HT1080 (cell line): ENCODE measurements at regions not wholly inside any gene's neighbourhood (a gene's known extent, or its start where the extent isn't known, plus 50 kb on each side); places are given as distances from the start of the nearest gene placed in this dataset.
A peak's percentile ranks its signal among the peaks of the same experiment; 100 is the strongest.
"Not testable (repeated sequence)": the region's sequence is repeated elsewhere in the genome, so short reads cannot be mapped to it uniquely, and the experiment has no call there.

Experiments
- DNase-seq: peaks from one replicate; pipeline ENCODE4 v3.0.0-alpha.2; 2015; ENCODE audit warnings: low read depth

DNA sequence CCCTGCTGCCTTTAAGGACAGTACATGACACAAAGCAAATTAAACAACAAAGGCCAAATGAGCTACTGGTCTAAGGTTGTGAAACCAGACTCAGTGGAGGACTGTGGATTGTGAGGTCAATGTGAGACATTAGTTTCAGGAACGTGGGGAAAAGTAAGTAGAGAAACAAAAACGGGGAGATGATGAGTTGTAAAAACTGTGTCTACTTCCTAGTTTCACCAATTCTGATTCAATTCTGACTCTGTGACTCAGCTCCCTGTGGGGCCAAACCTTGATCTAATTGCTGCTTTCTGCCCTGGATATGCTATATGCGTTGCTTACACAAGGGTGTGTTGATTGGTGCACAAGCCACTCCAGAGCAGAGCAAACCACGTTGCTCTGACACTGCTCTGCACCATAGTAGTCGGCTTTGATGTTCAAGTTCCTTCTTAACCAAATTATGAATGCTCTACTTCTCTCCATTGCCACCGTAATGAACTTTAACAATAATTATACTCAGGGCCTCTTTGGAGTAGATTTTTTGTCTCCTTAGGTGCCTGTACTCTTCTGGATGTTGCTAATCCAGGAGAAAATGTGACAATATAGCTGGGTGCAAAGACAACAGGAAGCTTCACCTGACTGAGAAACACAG is 1640.1 kb upstream of the CELF4 start:
- peak; percentile 38 for DNase-seq

DNA sequence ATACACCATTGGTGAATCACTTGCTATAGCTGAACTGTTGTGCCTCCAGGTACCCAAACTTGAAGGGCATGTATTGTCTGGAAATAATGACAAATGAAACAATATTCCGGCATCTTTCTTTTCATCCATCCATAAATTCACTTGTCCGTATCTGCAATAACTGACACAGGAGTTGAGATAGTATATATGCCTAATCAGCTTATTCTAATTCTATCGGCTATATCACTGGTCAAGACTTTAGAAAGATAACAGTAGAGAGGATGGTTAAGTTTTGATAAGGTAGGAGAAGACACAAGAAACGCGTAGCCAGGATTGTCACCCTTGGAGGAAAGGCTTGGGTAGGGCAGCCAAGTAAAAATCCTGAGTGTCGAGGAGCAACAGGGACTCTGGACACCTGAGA is 1634.6 kb upstream of the CELF4 start:
- DNase-seq = no peak

DNA sequence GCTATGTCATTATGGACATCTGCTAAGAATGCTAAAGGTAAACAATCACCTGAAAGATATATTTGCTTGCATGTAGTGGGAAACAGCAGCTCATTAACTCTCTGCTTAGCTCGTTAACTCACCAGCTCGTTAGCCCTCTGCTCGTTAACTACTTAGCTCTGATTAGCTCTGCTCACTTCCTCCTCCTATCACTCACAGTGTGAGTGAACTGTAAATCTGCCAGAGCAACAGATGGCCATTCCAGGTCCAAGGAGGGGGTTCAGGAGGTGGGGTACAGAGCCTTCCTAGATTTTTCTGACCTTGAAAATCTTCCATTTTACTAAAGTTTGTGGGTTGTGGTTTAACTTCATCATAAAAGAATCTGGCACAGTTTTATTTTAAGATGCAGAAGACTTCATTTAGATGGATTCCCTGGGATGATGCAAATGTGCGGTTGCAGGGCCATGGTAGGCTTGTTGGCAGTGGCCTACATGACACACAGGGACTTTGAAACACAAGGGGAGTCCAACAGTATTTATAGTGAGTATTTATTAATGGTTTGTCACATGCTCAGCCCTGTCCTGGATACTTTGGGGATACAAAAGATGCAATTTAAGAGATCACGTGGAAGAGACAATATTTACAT is 1633.7 kb upstream of the CELF4 start:
- DNase-seq = no peak

DNA sequence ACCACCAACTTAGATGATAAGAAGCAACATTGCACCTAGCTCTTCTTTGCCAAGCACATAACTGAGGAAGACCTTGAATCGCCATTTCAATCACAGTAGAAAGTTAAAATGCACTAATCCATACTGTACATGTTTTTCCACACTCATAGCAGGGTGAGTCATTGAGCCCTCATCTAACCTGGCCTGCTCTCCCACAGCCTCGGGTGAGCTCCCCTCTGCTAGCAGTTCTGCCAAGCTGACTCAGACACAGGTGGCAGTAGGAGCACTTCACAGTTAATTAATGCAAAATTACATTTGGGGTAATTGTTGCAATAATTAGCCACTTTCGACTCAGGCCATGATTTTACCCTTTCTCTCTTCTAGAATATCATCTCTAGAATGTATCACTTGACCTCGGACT is 1632.8 kb upstream of the CELF4 start:
- peak; percentile 76 for DNase-seq

DNA sequence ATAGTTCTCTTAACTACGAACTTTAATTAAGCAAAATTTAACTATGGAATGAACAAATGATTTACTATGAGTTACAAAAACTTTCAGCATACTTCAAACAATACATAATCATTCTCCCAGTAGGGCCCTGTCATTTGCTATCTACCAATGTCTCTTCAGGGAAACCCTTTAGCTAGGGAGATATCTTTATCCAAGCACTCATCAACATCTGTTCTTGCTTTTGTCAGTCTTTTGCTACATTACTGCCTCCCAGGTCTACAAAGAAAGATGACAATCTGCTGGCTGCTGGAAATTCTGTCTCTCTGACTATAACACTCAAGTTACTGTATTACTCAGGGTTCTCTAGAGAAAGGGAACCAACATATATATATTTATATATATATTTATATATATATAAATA is 1626.3 kb upstream of the CELF4 start:
- no peak for DNase-seq

DNA sequence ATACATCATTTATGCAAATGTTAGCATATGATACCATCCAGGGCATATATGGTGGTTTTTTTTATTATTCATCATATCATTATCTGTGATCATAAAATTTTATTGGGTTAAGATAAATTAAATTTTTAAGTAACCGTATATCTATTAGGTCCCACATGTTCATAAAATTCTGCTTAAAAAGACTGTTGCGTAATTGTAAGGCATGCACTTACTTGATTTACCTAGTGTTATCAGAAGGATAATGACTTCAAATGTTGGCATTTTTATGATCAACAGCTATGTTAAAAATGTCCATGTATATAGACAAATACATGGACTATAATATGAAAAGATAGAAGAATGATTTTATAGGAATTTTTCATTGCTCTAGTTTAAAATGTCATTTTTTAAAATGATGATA is 1625.5 kb upstream of the CELF4 start:
- DNase-seq = no peak

DNA sequence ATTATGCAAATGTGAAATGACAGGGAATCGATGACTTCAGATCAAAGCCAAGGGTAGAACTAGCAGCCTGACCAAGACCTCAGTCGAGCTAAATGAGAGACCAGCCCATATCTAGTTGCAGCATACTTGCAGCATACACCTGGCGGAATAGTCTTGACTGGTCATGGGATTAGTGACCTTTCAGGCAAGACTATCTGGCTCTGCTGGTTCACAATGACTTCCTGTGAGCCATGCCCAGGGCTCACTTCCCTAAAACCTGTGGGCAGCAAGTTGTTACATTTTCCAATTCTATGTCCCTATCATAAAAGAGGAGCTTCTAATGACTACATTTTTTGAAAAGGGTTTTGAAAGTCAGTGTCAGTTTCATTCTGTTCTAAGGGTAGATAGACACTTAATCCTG is 1624.9 kb upstream of the CELF4 start:
- DNase-seq = no peak

DNA sequence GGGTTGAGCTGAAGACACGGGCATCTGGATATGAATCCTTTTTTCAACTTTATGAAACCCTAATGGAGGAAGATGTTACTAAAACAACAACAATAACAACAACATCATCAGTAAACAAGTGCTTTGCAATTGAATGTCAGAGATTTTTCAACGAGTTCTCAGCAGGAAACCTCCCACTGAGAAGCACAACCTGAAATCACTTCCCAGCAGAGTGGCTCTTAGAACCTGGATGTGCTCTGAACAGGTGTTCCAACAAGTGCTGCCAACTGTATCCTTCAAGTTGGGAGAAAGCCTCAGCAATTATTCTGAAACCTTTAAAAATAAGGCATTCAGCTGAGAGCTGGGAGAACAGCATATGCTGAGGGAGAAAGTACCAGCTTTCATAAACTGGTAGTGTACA is 1622.7 kb upstream of the CELF4 start:
- DNase-seq = no peak

DNA sequence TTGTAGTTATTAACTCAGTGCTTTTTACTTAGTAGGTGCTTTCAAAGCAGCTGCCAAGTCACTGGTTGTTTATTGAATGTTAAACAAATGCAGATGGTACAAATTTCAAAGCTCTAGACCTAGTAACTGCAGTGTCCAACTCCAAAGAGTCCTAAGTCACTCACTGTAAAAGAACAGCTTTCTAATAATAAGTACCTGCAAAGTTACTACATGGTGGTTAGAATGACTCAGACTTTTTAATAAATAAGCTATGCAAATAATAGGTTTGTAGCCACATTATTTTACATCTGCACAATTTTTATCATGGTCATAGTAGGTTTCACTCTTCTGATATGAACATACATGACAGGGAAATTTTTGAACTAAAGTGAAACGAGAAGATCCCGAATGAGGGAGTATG is 1620.4 kb upstream of the CELF4 start:
- no peak for DNase-seq

DNA sequence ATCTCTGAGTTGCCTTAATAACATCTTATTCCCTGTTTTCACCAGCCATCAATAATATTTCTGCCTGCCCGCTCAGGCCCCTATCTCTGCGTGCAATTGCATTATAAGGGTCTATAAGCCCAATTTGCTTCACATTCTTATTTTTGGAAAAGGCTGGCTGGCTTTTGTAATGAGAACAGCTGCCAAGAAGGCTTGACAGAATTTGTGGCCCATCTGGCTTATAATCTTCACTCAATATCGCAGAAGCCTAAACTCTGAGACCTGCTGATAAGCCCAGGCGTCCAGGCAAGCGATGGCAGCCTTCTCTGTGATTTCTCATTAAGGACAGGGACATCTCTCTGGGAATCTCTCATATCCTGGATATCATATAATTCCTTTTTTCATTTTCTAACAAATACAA is 1618.6 kb upstream of the CELF4 start:
- DNase-seq = no peak

DNA sequence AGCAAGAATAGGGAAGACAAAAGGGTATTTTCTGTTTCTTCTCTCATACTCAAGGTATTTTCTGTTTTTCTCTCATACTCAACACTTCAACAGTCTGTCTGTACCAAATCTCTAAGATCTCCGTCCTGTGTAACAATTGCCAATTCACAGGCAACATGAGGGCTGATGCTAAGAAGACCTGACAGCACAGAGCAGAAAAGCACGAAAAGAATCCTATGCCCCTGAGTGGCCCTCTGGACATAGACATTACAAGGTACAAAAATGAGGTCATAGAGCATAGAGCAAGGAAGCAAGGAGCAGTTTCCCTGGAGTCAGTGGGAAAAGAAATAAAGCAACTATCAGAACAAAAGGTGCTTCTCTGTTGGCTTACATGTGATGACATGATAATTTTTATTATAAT is 1612.6 kb upstream of the CELF4 start:
- no peak for DNase-seq

DNA sequence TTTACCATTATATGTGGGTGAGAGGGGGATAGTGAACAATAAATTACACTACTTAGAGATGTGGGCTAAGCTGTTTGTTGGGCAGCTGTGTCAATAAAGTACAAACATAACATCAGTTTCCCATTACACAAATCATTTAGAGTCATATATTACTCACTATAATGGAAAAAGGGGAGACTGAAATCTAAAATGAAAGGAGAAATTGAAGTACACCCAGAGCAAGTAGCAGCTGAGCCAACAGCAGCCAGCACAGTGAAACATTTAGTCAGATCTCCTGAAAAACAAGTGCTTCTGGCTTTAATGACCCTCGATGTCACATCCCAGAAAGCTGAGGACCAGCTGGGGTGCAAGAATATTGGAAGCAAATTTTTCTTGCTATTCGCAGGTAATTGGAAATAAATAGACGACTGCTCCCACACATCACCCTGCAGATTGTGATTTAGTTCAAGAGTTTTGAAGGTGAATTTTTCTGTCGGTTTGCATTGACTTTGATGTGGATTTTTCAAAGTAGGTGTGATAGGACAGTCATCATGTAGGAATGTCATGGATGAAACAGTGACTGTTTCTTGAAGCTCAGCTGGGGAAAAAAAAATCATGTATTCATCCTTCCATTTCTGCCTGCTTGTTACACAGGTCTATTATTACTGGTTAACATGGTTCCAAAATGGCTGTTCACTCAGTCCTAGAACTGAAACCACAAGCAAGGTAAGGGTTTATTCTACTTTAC is 1607.3 kb upstream of the CELF4 start:
- peak; percentile 72 for DNase-seq

DNA sequence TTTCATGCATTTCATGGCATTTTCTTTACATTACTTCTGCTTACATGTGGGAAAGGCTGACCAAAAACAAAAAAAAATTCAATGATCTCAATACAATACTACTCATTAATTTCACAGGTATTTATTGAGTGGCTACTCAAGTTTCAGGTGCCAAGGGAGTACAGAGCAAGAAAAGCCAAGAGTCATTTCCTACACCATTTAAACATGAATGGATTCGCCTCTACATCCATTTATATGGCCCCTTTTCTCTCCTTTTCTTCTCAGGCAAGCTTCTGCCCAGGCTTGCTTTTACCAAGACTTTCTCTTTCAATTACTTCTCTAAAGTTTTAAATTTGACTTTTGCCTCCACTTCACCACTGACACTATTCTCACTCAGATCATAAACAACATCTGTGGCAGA is 1603.1 kb upstream of the CELF4 start:
- DNase-seq = no peak

DNA sequence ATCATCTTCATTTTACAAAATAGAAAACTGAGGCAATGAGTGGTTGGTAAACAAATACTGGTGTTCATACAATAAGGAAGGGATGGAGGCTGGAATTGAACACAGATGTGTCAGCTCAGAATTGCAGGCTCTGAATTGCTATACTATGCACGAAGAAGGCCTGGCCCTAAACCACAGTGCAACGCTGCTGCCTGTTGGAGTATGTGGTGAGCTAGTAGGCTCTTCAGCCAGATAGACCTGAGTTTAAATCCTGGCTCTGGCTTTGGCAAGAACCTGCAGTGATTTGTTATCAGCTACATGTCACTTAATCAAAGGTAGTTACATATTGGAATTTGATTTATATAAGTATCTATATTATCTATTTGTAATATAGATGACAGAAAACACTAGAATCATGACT is 1602.4 kb upstream of the CELF4 start:
- no peak for DNase-seq

DNA sequence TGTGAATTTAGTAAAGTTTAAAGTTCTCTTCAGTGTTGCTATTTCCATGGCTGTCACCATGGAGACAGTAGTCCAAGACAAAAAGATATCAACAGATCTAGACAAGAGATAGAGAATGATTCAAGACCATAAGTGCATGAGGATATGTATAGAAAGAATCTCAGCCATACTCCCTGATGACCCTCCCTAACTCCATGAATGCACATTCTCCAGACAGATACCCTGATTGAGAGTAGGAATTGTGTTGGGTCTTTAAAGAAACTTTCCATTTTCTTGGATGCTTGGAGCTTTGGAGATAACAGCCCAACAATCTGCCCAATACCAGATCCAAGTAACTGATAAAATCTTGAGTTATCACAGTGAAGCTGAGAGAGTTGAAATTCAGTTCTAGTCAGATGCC is 1601.2 kb upstream of the CELF4 start:
- no peak for DNase-seq

DNA sequence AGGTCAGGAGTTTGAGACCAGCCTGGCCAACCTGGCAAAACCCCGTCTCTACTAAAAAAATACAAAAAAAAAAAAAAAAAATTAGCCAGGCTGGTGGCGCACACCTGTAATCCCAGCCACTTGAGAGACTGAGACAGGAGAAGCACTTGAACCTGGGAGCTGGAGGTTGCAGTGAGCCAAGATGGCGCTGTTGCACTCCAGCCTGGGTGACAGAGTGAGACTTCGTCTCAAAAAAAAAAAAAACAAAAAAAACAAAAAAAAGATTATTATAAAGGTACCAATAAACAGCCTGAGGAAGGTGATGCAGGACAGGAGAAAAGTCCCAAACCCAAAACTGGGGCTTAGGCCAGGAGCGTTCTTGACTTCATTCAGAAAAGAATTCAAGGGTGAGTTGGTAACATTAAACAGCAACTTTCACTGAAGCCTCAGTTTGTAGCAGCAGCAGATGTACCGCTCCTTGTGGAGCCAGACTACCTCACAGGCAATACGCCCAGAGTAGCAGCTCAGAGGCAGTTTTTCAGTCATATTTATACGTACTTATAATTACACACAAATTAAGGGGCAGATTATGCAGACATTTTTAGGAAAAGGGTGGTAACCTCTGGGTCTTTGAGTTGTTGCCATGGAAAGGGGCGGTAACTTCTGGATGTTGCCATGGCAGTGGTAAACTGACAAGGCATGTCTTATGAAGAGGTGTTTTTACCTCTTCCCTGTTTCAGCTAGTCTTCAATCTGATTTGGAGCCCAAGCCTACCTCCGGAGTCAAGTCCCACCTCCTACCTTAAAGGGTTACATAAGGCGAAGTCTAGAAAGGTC is 1596.6 kb upstream of the CELF4 start:
- DNase-seq = no peak

DNA sequence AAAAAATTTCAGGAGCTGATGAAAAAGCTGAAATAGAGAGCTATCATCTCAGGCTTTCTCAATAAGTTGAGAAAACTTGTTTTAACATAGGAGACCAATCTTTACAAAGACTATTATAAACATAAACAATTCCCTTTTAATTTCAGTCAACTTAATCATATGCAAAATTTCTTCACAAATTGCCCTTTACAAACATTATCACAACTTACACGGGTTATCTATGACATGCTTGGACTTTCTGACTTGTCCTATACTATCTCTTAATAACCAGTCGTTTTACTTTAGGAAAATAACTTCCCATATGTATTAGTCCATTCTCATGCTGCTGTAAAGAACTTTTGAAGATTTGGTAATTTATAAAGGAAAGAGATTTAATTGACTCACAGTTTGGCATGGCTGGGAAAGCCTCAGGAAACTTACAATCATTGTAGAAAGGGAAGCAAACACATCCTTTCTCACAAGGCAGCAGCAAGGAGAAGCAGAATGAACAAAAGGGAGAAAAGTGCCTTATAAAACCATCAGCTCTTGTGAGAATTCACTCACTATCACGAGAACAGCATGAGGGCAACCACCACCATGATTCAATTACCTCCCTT is 1583.7 kb upstream of the CELF4 start:
- no peak for DNase-seq

DNA sequence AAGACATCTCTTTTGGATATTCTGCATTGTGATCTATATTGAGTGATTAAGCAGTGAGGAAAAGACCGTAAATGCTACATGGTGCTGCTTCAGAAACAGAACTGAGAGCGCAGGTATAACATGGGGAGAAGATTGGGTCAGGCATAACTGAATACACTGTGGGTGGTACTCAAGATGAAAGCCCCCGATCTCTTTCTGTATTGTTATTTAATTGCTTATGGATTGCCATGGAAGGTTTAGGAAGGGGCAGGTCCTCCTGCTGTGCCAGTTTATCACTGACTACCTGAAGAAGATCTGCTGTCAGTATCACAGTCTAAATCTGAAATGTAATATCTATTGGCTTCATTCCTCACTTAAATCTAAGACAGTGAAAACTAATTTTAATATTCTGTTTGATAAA is 1568.7 kb upstream of the CELF4 start:
- DNase-seq = no peak

DNA sequence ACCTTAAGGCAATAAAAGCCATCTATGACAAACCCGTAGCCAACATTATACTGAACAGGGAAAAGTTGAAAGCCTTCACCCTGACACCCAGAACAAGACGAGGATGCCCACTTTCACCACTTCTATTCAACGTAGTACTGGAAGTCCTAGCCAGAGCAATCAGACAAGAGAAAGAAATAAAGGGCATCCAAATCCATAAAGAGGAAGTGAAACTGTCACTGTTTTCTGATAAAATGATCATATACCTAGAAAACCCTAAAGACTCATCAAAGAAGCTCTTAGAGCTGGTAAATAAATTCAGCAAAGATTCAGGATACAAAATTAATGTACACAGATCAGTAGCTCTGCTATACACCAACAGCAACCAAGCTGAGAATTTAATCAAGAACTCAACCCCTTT is 1561.9 kb upstream of the CELF4 start:
- not testable (repeated sequence) for DNase-seq

DNA sequence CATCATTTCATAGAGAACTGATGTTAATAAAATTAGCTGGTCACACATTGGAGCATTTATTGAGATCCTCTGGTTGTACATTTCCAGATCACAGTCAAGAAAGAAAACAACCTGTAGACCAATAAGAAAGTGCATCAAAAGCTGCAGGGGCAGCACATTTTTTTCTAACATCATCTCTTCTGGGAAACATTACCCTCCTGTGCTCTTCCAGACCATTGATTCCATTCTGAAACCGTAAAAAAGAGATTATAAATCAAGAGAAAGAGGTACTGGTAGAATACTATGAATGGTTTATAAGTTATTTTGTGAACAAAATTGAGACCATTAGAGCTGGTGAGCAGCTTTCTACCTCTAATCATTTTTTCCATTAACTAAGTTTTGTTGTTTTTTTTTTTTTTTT is 1548.2 kb upstream of the CELF4 start:
- no peak for DNase-seq

DNA sequence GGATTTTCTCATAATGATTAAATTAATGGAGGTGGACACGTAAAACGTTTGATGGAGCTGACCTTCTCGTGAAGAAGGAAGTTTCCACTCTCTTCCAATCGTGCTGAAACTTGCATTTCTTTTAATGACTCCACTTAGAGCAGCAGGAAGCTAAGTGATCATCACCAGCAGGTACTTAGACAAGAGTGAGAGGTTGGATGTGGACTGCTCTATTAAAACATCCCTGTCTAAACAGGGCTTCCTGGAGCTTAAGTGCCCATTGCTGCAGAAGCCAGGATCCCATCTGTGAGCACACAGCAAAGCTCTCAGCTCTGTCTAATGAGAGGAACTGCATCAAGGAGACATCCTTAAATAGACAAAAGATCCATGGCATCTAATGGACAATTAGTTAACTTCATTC is 1539.5 kb upstream of the CELF4 start:
- no peak for DNase-seq

DNA sequence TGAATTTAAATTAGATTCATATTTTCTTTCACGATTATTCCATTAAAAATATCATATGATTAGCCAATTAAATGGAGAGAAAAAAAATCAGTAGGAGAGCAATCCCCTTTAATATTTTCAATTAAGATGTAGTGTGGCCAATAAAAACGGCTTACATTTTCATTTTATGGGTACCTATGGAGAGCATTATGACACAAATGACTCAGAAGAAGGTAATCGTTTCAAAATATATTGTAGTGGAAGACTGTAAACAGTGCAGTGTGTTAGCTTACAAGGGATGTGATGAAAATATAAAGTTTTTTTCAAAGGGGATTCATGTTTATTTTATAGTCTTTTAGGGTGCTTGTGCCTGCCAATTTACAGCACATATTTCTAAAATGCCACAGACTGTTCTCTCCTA is 1507.4 kb upstream of the CELF4 start:
- no peak for DNase-seq
